ENCODE measurements at regions not wholly inside any gene's neighbourhood (a gene's known extent, or its start where the extent isn't known, plus 50 kb on each side); places are given as distances from the start of the nearest gene placed in this dataset.

DNA sequence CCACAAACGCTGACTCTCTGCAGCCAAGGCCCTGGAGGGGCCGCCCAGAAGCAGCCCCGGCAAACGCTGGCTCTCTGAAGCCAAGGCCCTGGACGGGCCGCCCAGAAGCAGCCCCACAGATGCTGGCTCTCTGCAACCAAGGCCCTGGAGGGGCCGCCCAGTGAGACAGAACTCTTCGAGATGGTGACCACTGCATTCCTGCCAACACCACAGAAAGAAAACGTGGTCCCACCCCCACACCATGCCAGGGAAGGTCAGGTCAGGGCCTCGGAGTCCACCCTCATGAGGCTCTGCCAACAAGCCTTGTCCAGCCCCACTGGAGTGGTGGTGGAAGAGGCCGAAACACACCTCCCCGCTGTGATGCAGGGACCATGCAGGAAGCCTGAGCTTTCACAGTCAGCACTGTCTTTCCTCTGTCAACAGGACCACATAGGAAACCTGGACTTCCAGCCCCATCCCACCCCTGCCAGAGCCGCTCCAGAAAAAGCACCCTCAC is 97.5 kb downstream of the DLL1 start:
- no peak for TF ChIP-seq GATA2 (IDR thresholded peaks at IDR 0.05; ENCODE audit: low read depth, low read length)
- no peak for TF ChIP-seq GATA3 (IDR thresholded peaks at IDR 0.05; ENCODE audit: low read depth, low read length)
